ENCODE measurements at regions not wholly inside any gene's neighbourhood (a gene's known extent, or its start where the extent isn't known, plus 50 kb on each side); places are given as distances from the start of the nearest gene placed in this dataset.
"Not testable (repeated sequence)": the region's sequence is repeated elsewhere in the genome, so short reads cannot be mapped to it uniquely, and the experiment has no call there.

DNA sequence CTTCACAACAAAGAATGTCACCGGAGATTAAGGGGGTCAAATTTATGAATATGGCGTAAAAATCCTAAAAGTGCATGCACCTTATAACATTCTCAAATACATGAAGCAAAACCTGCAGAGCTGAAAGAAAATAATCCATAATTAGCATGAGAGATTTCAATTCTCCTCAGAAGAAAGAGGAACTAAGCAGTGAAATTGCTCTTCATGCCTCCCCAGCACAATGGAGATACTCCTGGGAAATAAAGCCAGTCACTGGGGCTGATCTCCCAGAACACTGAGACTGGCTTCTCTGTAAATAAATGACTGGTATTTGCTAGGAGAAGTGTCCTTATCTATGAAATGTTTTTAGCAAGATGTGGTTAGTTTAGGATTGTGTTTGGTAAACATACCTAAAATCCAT, 68.1 kb downstream of the GOLGA6L6 start:
- H3K4me3 Mint-ChIP-seq; H3K36me3 Mint-ChIP-seq; H3K9me3 Mint-ChIP-seq; H3K27me3 Mint-ChIP-seq; H3K4me1 Mint-ChIP-seq (ENCODE audit: unreplicated experiment); H3K27ac Mint-ChIP-seq; DNase-seq (ENCODE audit: extremely low spot score, unreplicated experiment): not testable (repeated sequence)

DNA sequence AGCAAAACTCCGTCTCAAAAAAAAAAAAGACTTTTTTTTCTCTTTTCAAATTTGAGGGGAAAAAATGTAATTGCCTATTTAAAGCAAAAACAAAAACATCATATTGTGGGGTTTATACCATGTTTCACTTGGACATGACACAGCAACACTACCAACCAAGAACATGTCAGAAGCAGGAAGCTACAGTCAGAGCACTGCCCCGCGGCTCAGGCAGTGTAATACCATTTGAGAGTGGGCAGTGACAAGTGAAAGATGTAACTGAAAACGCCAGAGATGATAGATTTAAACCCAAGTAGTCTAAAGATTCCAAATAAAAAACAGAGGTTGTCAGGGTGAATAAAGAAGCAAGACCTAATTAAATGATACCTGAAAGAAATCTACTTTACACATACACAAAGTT, 68.6 kb downstream of the GOLGA6L6 start:
- H3K4me3 Mint-ChIP-seq; DNase-seq (ENCODE audit: extremely low spot score, unreplicated experiment); H3K27me3 Mint-ChIP-seq: not testable (repeated sequence)

DNA sequence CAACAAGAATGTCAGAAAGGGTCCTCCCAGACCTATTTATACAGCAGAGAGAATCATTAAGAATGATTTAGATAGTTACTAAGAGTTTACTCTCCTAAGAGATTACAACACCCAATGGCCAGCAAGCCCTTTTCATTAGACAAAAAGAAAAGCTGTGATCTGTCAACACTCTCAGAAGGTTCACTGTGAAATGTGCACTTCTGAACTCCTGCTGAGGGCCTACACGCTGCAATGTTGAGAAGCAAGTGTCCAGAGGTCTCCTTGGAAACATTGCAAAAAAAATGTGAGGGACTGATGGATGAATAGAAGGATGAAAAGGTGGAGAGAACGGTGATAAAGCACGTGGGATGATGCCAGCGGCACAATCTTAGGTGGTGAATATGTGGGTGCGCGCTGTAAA, 70.8 kb downstream of the GOLGA6L6 start:
- not testable (repeated sequence) for H3K27me3 Mint-ChIP-seq; H3K36me3 Mint-ChIP-seq; H3K9me3 Mint-ChIP-seq; H3K4me3 Mint-ChIP-seq; DNase-seq (ENCODE audit: extremely low spot score, unreplicated experiment); H3K27ac Mint-ChIP-seq; H3K4me1 Mint-ChIP-seq (ENCODE audit: unreplicated experiment)

More for the DNA sequence above, 68.6 kb downstream of the GOLGA6L6 start:
- not testable (repeated sequence) for H3K36me3 Mint-ChIP-seq; H3K9me3 Mint-ChIP-seq; H3K4me1 Mint-ChIP-seq (ENCODE audit: unreplicated experiment); H3K27ac Mint-ChIP-seq

- not testable (repeated sequence) for H3K27me3 Mint-ChIP-seq; H3K27ac Mint-ChIP-seq; H3K9me3 Mint-ChIP-seq; H3K36me3 Mint-ChIP-seq; DNase-seq (ENCODE audit: extremely low spot score, unreplicated experiment); H3K4me3 Mint-ChIP-seq; H3K4me1 Mint-ChIP-seq (ENCODE audit: unreplicated experiment)
These were observed 100.5 kb downstream of the GOLGA6L6 start for GRCh38 chr15:20441138-20441537.

GRCh38 chr15:20440390-20440789, 101.2 kb downstream of the GOLGA6L6 start:
- not testable (repeated sequence) for H3K27ac Mint-ChIP-seq; H3K36me3 Mint-ChIP-seq; H3K9me3 Mint-ChIP-seq; DNase-seq (ENCODE audit: extremely low spot score, unreplicated experiment); H3K4me3 Mint-ChIP-seq; H3K4me1 Mint-ChIP-seq (ENCODE audit: unreplicated experiment); H3K27me3 Mint-ChIP-seq

- H3K27me3 Mint-ChIP-seq; H3K4me3 Mint-ChIP-seq; H3K36me3 Mint-ChIP-seq; H3K4me1 Mint-ChIP-seq (ENCODE audit: unreplicated experiment); H3K9me3 Mint-ChIP-seq; H3K27ac Mint-ChIP-seq; DNase-seq (ENCODE audit: extremely low spot score, unreplicated experiment): not testable (repeated sequence)
These were observed 102.5 kb downstream of the GOLGA6L6 start for GRCh38 chr15:20439111-20439510.

- not testable (repeated sequence) for H3K36me3 Mint-ChIP-seq; H3K9me3 Mint-ChIP-seq; H3K4me1 Mint-ChIP-seq (ENCODE audit: unreplicated experiment); H3K27ac Mint-ChIP-seq; H3K4me3 Mint-ChIP-seq; H3K27me3 Mint-ChIP-seq; DNase-seq (ENCODE audit: extremely low spot score, unreplicated experiment)
These were observed 103.3 kb downstream of the GOLGA6L6 start for GRCh38 chr15:20438255-20438654.

- H3K27me3 Mint-ChIP-seq; H3K4me1 Mint-ChIP-seq (ENCODE audit: unreplicated experiment); H3K4me3 Mint-ChIP-seq; H3K9me3 Mint-ChIP-seq; H3K27ac Mint-ChIP-seq; DNase-seq (ENCODE audit: extremely low spot score, unreplicated experiment); H3K36me3 Mint-ChIP-seq: not testable (repeated sequence)
These were observed 108.1 kb downstream of the GOLGA6L6 start for GRCh38 chr15:20433468-20433867.

GRCh38 chr15:20430495-20430894, 111.1 kb downstream of the GOLGA6L6 start:
- H3K9me3 Mint-ChIP-seq; H3K27ac Mint-ChIP-seq; DNase-seq (ENCODE audit: extremely low spot score, unreplicated experiment); H3K4me1 Mint-ChIP-seq (ENCODE audit: unreplicated experiment); H3K4me3 Mint-ChIP-seq; H3K27me3 Mint-ChIP-seq; H3K36me3 Mint-ChIP-seq: not testable (repeated sequence)

GRCh38 chr15:20420710-20421109, 120.9 kb downstream of the GOLGA6L6 start:
- H3K36me3 Mint-ChIP-seq; H3K27ac Mint-ChIP-seq; H3K4me1 Mint-ChIP-seq (ENCODE audit: unreplicated experiment); H3K9me3 Mint-ChIP-seq; H3K27me3 Mint-ChIP-seq; DNase-seq (ENCODE audit: extremely low spot score, unreplicated experiment); H3K4me3 Mint-ChIP-seq: not testable (repeated sequence)

- not testable (repeated sequence) for H3K9me3 Mint-ChIP-seq; DNase-seq (ENCODE audit: extremely low spot score, unreplicated experiment); H3K27ac Mint-ChIP-seq; H3K4me3 Mint-ChIP-seq; H3K27me3 Mint-ChIP-seq; H3K36me3 Mint-ChIP-seq; H3K4me1 Mint-ChIP-seq (ENCODE audit: unreplicated experiment)
These were observed 125.0 kb downstream of the GOLGA6L6 start for GRCh38 chr15:20416618-20417017.

DNA sequence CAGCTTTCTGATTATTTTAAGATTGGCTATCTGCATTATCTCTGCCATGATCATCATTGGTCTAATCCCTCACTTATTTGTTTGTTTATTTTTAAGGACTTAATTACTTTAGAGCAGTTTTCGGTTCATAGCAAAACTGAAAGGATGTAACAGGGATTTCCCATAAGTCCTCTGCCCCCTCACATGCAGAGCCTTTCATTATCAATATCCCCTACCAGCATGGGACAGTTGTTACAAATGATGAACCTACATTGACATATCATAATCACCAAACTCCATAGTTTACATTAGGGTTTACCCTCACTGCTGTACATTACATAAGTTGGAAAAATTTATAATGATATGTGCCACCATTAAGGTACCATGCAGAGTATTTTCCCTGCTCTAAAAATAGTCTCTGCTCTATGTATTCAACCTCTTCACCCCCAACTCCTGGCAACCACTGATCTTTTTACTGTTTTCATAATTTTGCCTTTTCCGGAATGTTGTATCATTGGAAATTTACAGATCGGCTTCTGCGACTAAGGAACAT, 131.9 kb downstream of the GOLGA6L6 start:
- not testable (repeated sequence) for H3K27ac Mint-ChIP-seq; H3K4me3 Mint-ChIP-seq; H3K36me3 Mint-ChIP-seq; DNase-seq (ENCODE audit: extremely low spot score, unreplicated experiment); H3K9me3 Mint-ChIP-seq; H3K27me3 Mint-ChIP-seq; H3K4me1 Mint-ChIP-seq (ENCODE audit: unreplicated experiment)
